Osteoblast (primary cell): ENCODE measurements at regions not wholly inside any gene's neighbourhood (a gene's known extent, or its start where the extent isn't known, plus 50 kb on each side); places are given as distances from the start of the nearest gene placed in this dataset.

Source experiments
- DNase-seq: peaks from one replicate; pipeline ENCODE4 v3.0.0; 2011; ENCODE audit warnings: low spot score, mixed read lengths; ENCODE audit not compliant: insufficient read length; ENCODE audit errors: missing footprints
- H2AFZ ChIP-seq: 2 replicates; pipeline ENCODE4 v1.6.0; 2011; ENCODE audit warnings: mild to moderate bottlenecking, low read length
- H3K27ac ChIP-seq: 2 replicates; pipeline ENCODE4 v1.5.1; 2011; ENCODE audit warnings: mild to moderate bottlenecking, low read depth, low read length, moderate library complexity
- H3K27me3 ChIP-seq: 2 replicates; pipeline ENCODE4 v1.6.0; 2012; ENCODE audit warnings: mild to moderate bottlenecking, control low read depth, inconsistent platforms, low read length, moderate library complexity; ENCODE audit not compliant: insufficient read depth
- H3K36me3 ChIP-seq: 2 replicates; pipeline ENCODE4 v1.5.1; 2011; ENCODE audit warnings: mild to moderate bottlenecking, low read length, control low read depth, moderate library complexity; ENCODE audit not compliant: insufficient read depth
- H3K4me1 ChIP-seq: 2 replicates; pipeline ENCODE4 v1.5.1; 2011; ENCODE audit warnings: mild to moderate bottlenecking, low read length, control low read depth, moderate library complexity; ENCODE audit not compliant: insufficient read depth
- H3K4me2 ChIP-seq: 2 replicates; pipeline ENCODE4 v1.6.0; 2011; ENCODE audit warnings: mild to moderate bottlenecking, low read length; ENCODE audit not compliant: insufficient read depth
- H3K4me3 ChIP-seq: fragments of 200-600 bp; sonication (generic); 3 replicates; pipeline ENCODE4 v1.5.1; 2012; ENCODE audit warnings: mild to moderate bottlenecking, low read length, inconsistent platforms; ENCODE audit not compliant: insufficient read depth
- H3K79me2 ChIP-seq: 2 replicates; pipeline ENCODE4 v1.6.0; 2012; ENCODE audit warnings: mild to moderate bottlenecking, low read length, control low read depth, inconsistent platforms; ENCODE audit not compliant: insufficient read depth
- H3K9me3 ChIP-seq: 2 replicates; pipeline ENCODE4 v1.5.1; 2011; ENCODE audit warnings: low read depth, low read length, control low read depth
- H4K20me1 ChIP-seq: 2 replicates; pipeline ENCODE4 v1.6.0; 2012; ENCODE audit warnings: mild to moderate bottlenecking, low read length, control low read depth; ENCODE audit not compliant: insufficient read depth
- TF ChIP-seq, protein P1 (sequence below): IDR thresholded peaks from 2 replicates; pipeline ENCODE4 v1.5.1; 2011; ENCODE audit warnings: mild to moderate bottlenecking, low read depth, low read length, moderate library complexity; ENCODE audit errors: extremely low read depth

DNA sequence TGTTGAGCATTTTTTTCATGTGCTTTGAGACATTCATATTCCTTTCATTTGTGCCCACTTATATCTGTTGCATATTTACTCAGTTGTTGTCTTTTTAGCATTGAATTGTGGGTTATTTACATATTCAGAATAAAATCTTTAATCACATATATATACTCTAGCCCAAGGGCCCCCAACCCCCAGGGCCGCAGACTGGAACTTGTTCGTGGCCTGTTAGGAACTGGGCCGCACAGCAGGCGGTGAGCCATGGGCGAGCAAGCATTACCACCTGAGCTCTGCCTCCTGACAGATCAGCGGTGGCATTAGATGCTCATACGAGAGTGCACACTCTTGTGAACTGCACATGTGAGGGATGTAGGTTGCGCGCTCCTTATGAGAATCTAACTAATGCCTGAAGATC is 480.6 kb downstream of the KCTD8 start:
- TF ChIP-seq, protein P1, sequence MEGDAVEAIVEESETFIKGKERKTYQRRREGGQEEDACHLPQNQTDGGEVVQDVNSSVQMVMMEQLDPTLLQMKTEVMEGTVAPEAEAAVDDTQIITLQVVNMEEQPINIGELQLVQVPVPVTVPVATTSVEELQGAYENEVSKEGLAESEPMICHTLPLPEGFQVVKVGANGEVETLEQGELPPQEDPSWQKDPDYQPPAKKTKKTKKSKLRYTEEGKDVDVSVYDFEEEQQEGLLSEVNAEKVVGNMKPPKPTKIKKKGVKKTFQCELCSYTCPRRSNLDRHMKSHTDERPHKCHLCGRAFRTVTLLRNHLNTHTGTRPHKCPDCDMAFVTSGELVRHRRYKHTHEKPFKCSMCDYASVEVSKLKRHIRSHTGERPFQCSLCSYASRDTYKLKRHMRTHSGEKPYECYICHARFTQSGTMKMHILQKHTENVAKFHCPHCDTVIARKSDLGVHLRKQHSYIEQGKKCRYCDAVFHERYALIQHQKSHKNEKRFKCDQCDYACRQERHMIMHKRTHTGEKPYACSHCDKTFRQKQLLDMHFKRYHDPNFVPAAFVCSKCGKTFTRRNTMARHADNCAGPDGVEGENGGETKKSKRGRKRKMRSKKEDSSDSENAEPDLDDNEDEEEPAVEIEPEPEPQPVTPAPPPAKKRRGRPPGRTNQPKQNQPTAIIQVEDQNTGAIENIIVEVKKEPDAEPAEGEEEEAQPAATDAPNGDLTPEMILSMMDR = no peak
- no peak for DNase-seq
- no peaks in the 10 kb centered on the region for H3K79me2 ChIP-seq
- H3K4me1 ChIP-seq = no peaks in the 10 kb centered on the region
- H3K4me3 ChIP-seq = no peak overlapping the region
- no peaks in the 10 kb centered on the region for H4K20me1 ChIP-seq
- H3K4me2 ChIP-seq = no peak overlapping the region
- H3K27ac ChIP-seq = no peak overlapping the region
- no peak overlapping the region for H2AFZ ChIP-seq
- no peaks in the 10 kb centered on the region for H3K27me3 ChIP-seq
- H3K9me3 ChIP-seq = no peaks in the 10 kb centered on the region
- H3K36me3 ChIP-seq = no peaks in the 10 kb centered on the region

DNA sequence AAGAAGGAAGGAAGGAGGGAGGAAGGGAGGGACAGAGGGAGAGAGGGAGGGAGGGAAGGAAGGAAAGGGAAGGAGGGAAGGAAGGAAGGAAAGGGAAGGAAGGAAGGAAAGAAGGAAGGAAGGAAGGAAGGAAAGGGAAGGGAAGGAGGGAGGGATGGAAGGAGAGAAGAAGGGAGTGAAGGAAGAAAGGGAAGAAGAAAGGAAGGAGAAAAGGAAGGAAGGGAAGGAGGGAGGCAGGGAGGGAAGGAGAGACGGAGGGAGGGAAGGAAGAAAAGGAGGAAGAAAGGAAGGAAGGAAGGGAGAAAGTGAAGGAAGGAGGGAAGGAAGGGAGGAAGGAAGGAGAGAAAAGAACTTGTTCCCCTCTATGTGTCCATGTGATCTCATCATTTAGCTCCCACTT is 465.0 kb downstream of the KCTD8 start:
- no peaks in the 10 kb centered on the region for H3K4me1 ChIP-seq
- H4K20me1 ChIP-seq = no peaks in the 10 kb centered on the region
- no peaks in the 10 kb centered on the region for H3K79me2 ChIP-seq
- TF ChIP-seq, protein P1 = no peak
- peaks cover 2% of the 10 kb centered on the region for H3K9me3 ChIP-seq
- H3K4me2 ChIP-seq = no peak overlapping the region
- H3K27ac ChIP-seq = no peak overlapping the region
- no peak overlapping the region for H2AFZ ChIP-seq
- no peaks in the 10 kb centered on the region for H3K27me3 ChIP-seq
- H3K36me3 ChIP-seq = no peaks in the 10 kb centered on the region
- no peak overlapping the region for H3K4me3 ChIP-seq
- DNase-seq = no peak

DNA sequence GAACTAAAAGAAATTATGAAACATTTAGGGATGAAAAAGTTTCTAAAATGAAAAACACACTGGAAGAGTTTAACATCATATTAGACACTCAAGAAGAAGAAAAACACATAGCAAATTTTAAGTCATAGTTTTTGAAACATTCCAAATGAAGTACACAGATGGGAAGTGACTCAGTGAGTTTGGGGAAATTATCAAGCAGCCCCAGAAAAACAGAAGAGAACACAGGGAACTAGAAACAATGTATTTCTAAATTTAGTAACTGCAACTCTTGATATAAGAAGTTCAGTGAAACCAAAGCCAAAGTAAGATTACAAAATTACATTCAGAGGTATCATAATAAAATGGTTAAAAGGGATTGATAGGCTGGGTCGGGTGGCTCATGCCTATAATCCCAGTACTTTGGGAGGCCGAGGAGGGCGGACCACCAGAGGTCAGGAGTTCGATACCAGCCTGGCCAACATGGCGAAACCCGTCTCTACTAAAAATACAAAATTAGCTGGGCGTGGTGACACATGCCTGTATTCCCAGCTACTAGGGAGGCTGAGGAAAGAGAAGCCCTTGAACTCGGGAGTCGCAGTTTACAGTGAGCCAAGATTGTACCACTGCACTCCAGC is 461.2 kb downstream of the KCTD8 start:
- Histone ChIP-seq H3K4me1 (no peaks in the 10 kb centered on the region), H3K79me2 (no peaks in the 10 kb centered on the region), H3K36me3 (no peaks in the 10 kb centered on the region), H3K27me3 (no peaks in the 10 kb centered on the region), H3K9me3 (no peaks in the 10 kb centered on the region), H3K27ac (no peak overlapping the region), H4K20me1 (no peaks in the 10 kb centered on the region), H3K4me3 (no peak overlapping the region), H2AFZ (no peak overlapping the region), H3K4me2 (no peak overlapping the region)
- DNase-seq = no peak
- TF ChIP-seq, protein P1 = no peak

DNA sequence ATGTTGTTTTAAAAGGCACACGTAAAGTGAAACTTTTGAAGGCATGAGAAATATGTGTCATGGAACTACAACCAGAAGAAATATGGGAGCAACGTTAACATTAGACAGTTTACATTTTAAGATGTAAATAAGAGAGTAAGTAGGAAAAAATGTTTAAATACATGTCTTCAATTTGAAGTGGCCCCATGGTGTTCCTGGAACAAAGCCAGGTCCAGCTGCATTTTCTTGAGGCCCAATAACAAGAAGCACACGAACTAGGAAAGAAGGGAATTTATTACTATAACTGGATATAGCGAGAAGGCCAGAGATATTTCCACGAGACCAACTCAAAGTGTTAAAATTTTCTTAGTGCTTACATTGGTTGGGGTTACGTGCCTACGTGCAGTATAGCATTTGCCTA is 458.1 kb downstream of the KCTD8 start:
- Histone ChIP-seq H3K27ac (no peak overlapping the region), H2AFZ (no peak overlapping the region), H3K4me1 (no peaks in the 10 kb centered on the region), H3K36me3 (no peaks in the 10 kb centered on the region), H3K27me3 (no peaks in the 10 kb centered on the region), H3K79me2 (no peaks in the 10 kb centered on the region), H3K4me2 (no peak overlapping the region), H4K20me1 (no peaks in the 10 kb centered on the region), H3K4me3 (no peak overlapping the region), H3K9me3 (no peaks in the 10 kb centered on the region)
- TF ChIP-seq, protein P1 = no peak
- no peak for DNase-seq
